ENCODE measurements at regions not wholly inside any gene's neighbourhood (a gene's known extent, or its start where the extent isn't known, plus 50 kb on each side); places are given as distances from the start of the nearest gene placed in this dataset.

GRCh38 chr5:62814991-62815390 lies 236.4 kb downstream of the LRRC70 start:
- TF ChIP-seq CTCF (IDR thresholded peaks at IDR 0.05) (no peak), POLR2A (IDR thresholded peaks at IDR 0.05) (no peak)

All from lower leg skin (tissue), 3 donors.